ENCODE measurements at regions not wholly inside any gene's neighbourhood (a gene's known extent, or its start where the extent isn't known, plus 50 kb on each side); places are given as distances from the start of the nearest gene placed in this dataset.

GRCh38 chr3:102354818-102355515, 79.8 kb upstream of the ZPLD1 start:
- TF ChIP-seq CTCF (IDR thresholded peaks at IDR 0.05) (no peak), ZFX (IDR thresholded peaks at IDR 0.05; ENCODE audit: borderline replicate concordance) (no peak)
